ENCODE measurements at regions not wholly inside any gene's neighbourhood (a gene's known extent, or its start where the extent isn't known, plus 50 kb on each side); places are given as distances from the start of the nearest gene placed in this dataset.

- no peak for TF ChIP-seq CTCF (conservative IDR thresholded peaks at IDR 0.05; ENCODE audit: low read length)
- TF ChIP-seq EZH2phosphoT487 (IDR thresholded peaks at IDR 0.05; ENCODE audit: borderline replicate concordance, low read depth, low read length): no peak
These were observed 298.8 kb upstream of the RASGRP1 start for GRCh38 chr15:38863381-38863780.

All from OCI-LY7 (cell line).